SKM-1 (cell line): ENCODE measurements at regions not wholly inside any gene's neighbourhood (a gene's known extent, or its start where the extent isn't known, plus 50 kb on each side); places are given as distances from the start of the nearest gene placed in this dataset.
"Not testable (repeated sequence)": the region's sequence is repeated elsewhere in the genome, so short reads cannot be mapped to it uniquely, and the experiment has no call there.

Experiments
- DNase-seq: peaks from one replicate; lab custom pipeline; 2025; ENCODE audit not compliant: unreplicated experiment; lab: John Stamatoyannopoulos, UW

- DNase-seq = no peak
Measured at GRCh38 chr5:1958211-1959010, 75.7 kb upstream of the IRX4 start.

GRCh38 chr5:1955586-1955985 is 72.9 kb upstream of the IRX4 start:
- DNase-seq = no peak

GRCh38 chr5:1953710-1954109 is 71.0 kb upstream of the IRX4 start:
- not testable (repeated sequence) for DNase-seq

- no peak for DNase-seq
Measured at GRCh38 chr5:1952444-1953099, 69.8 kb upstream of the IRX4 start.

- DNase-seq = no peak
Measured at GRCh38 chr5:1952021-1952420, 69.3 kb upstream of the IRX4 start.

GRCh38 chr5:1951165-1951816 is 68.6 kb upstream of the IRX4 start:
- no peak for DNase-seq

GRCh38 chr5:1950708-1951103 is 68.0 kb upstream of the IRX4 start:
- no peak for DNase-seq

- no peak for DNase-seq
Measured at GRCh38 chr5:1950096-1950707, 67.5 kb upstream of the IRX4 start.

GRCh38 chr5:1949253-1949652 is 66.5 kb upstream of the IRX4 start:
- DNase-seq = no peak

GRCh38 chr5:1948663-1949191 is 66.0 kb upstream of the IRX4 start:
- DNase-seq = no peak

- no peak for DNase-seq
Measured at GRCh38 chr5:1948111-1948510, 65.4 kb upstream of the IRX4 start.

GRCh38 chr5:1946776-1947175 is 64.1 kb upstream of the IRX4 start:
- no peak for DNase-seq

GRCh38 chr5:1946122-1946677 is 63.5 kb upstream of the IRX4 start:
- no peak for DNase-seq

- no peak for DNase-seq
Measured at GRCh38 chr5:1945606-1946005, 62.9 kb upstream of the IRX4 start.

GRCh38 chr5:1944408-1944807 is 61.7 kb upstream of the IRX4 start:
- no peak for DNase-seq

- DNase-seq = no peak
Measured at GRCh38 chr5:1943481-1943880, 60.8 kb upstream of the IRX4 start.

- no peak for DNase-seq
Measured at GRCh38 chr5:1942630-1943029, 59.9 kb upstream of the IRX4 start.

- no peak for DNase-seq
Measured at GRCh38 chr5:1942158-1942557, 59.4 kb upstream of the IRX4 start.

- DNase-seq = no peak
Measured at GRCh38 chr5:1939256-1939655, 56.5 kb upstream of the IRX4 start.

GRCh38 chr5:1938310-1939000 is 55.7 kb upstream of the IRX4 start:
- DNase-seq = no peak

GRCh38 chr5:1937590-1937989 is 54.9 kb upstream of the IRX4 start:
- DNase-seq = no peak
